ENCODE measurements at regions not wholly inside any gene's neighbourhood (a gene's known extent, or its start where the extent isn't known, plus 50 kb on each side); places are given as distances from the start of the nearest gene placed in this dataset.

GRCh38 chr1:177546346-177546745, 375.6 kb downstream of the BRINP2 start:
- TF ChIP-seq EP300 (conservative IDR thresholded peaks at IDR 0.05; ENCODE audit: poor library complexity, severe bottlenecking): no peak
- no peak for TF ChIP-seq CTCF (IDR thresholded peaks at IDR 0.05; ENCODE audit: poor library complexity, severe bottlenecking)
- no peak for TF ChIP-seq EZH2 (IDR thresholded peaks at IDR 0.05; ENCODE audit: borderline replicate concordance, insufficient read depth, low read length, poor library complexity, severe bottlenecking)
- TF ChIP-seq POLR2AphosphoS5 (IDR thresholded peaks at IDR 0.05): no peak
- no peak for TF ChIP-seq MXI1 (conservative IDR thresholded peaks at IDR 0.05; ENCODE audit: poor library complexity, severe bottlenecking)
- no peak for TF ChIP-seq SMC3 (conservative IDR thresholded peaks at IDR 0.05; ENCODE audit: poor library complexity)
